Brain microvascular endothelial cell (primary cell): ENCODE measurements at regions not wholly inside any gene's neighbourhood (a gene's known extent, or its start where the extent isn't known, plus 50 kb on each side); places are given as distances from the start of the nearest gene placed in this dataset.

ENCODE experiments used
- DNase-seq: peaks from one replicate; pipeline ENCODE4 v3.0.0-alpha.2; 2020
- H3K27ac ChIP-seq: fragments of 250-450 bp; sonication (Bioruptor Pico); 2 replicates; pipeline ENCODE4 v1.5.1; 2020; ENCODE audit warnings: mild to moderate bottlenecking, moderate library complexity
- H3K27me3 ChIP-seq: fragments of 250-450 bp; sonication (Bioruptor Pico); replicated peaks from 2 replicates; pipeline ENCODE4 v1.5.1; 2020; ENCODE audit warnings: mild to moderate bottlenecking
- H3K36me3 ChIP-seq: fragments of 250-450 bp; sonication (Bioruptor Pico); replicated peaks from 2 replicates; pipeline ENCODE4 v1.5.1; 2020; ENCODE audit warnings: mild to moderate bottlenecking
- H3K4me3 ChIP-seq: 2 replicates; pipeline ENCODE4 v1.5.1; 2011; ENCODE audit warnings: low read depth, mild to moderate bottlenecking, control low read depth, low read length, moderate library complexity
- CTCF ChIP-seq: IDR thresholded peaks from 2 replicates; pipeline ENCODE4 v1.5.1; 2011; ENCODE audit warnings: low read depth, mild to moderate bottlenecking, moderate library complexity, low read length, control low read depth, inconsistent platforms; ENCODE audit errors: missing control alignments
- in situ Hi-C: cut with HindIII; loops from 2 replicates; pipeline ENCODE4 v1.10.0; 2017; ENCODE audit warnings: low sequenced_read_pairs, low pct_ligation_motif_present

- in situ Hi-C loops = no loop called here
- Histone ChIP-seq H3K27me3 (no peaks in the 10 kb centered on the region), H3K36me3 (no peaks in the 10 kb centered on the region), H3K27ac (peak overlapping the region; percentile 94), H3K4me3 (no peak overlapping the region)
- DNase-seq = no peak
- TF ChIP-seq CTCF = no peak
Measured at GRCh38 chr22:27111796-27112672, 454.6 kb downstream of the MIAT start.

- Histone ChIP-seq H3K27me3 (no peaks in the 10 kb centered on the region), H3K36me3 (no peaks in the 10 kb centered on the region), H3K4me3 (no peak overlapping the region), H3K27ac (peak overlapping the region; percentile 94)
- peak; percentile 97 for DNase-seq
- peak; percentile 42 for TF ChIP-seq CTCF
- in situ Hi-C loops = no loop called here
Measured at GRCh38 chr22:27113211-27113635, 455.8 kb downstream of the MIAT start.

- Histone ChIP-seq H3K4me3 (no peak overlapping the region), H3K27me3 (no peaks in the 10 kb centered on the region), H3K27ac (peak overlapping the region; percentile 94), H3K36me3 (no peaks in the 10 kb centered on the region)
- in situ Hi-C loops = no loop called here
- no peak for DNase-seq
- TF ChIP-seq CTCF = no peak
Measured at GRCh38 chr22:27113641-27114040, 456.3 kb downstream of the MIAT start.

GRCh38 chr22:27114186-27114585 lies 456.8 kb downstream of the MIAT start:
- DNase-seq = no peak
- in situ Hi-C loops = no loop called here
- no peak for TF ChIP-seq CTCF
- no peak overlapping the region for H3K4me3 ChIP-seq
- H3K36me3 ChIP-seq = no peaks in the 10 kb centered on the region
- H3K27ac ChIP-seq = peak overlapping the region; percentile 94
- H3K27me3 ChIP-seq = no peaks in the 10 kb centered on the region

- Histone ChIP-seq H3K27me3 (no peaks in the 10 kb centered on the region), H3K27ac (peak overlapping the region; percentile 77), H3K36me3 (no peaks in the 10 kb centered on the region), H3K4me3 (no peak overlapping the region)
- DNase-seq = no peak
- in situ Hi-C loops = no loop called here
- TF ChIP-seq CTCF = no peak
Measured at GRCh38 chr22:27115410-27115809, 458.0 kb downstream of the MIAT start.
